Panc1 (cell line): ENCODE measurements at regions not wholly inside any gene's neighbourhood (a gene's known extent, or its start where the extent isn't known, plus 50 kb on each side); places are given as distances from the start of the nearest gene placed in this dataset.

ENCODE experiments used
- ATAC-seq: fragments of 200-7000 bp; cut with Tn5 transposase; 2 replicates; pipeline ENCODE4 v1.9.1; 2020; ENCODE audit warnings: mild to moderate bottlenecking, moderate library complexity
- BruUV-seq: library from RNA; stranded (reverse); fragments of 400-500 nt; replicated peaks from 2 replicates; lab custom pipeline; 2021; lab: Mats Ljungman, UMichigan
- CTCF ChIA-PET: fragments of 300-600 bp; sonication (Branson Sonifier 250); formaldehyde crosslinking; loops from one replicate; lab custom pipeline; 2022; ENCODE audit warnings: antibody characterized with exemption; lab: Charles Lee
- POLR2A ChIA-PET: fragments of 300-600 bp; sonication (Branson Sonifier 250); formaldehyde crosslinking; loops from one replicate; lab custom pipeline; 2022; ENCODE audit warnings: antibody characterized with exemption; lab: Charles Lee
- DNase-seq: peaks from one replicate; pipeline ENCODE4 v3.0.0-alpha.2; 2010; ENCODE audit warnings: low read depth, low spot score
- H3K27ac ChIP-seq: 2 replicates; pipeline ENCODE4 v1.5.1; 2011; ENCODE audit warnings: mild to moderate bottlenecking, low read length, inconsistent platforms
- H3K27me3 ChIP-seq: fragments of 200-500 bp; sonication (Bioruptor generic); 2 replicates; pipeline ENCODE4 v1.6.0; 2014; ENCODE audit warnings: low read length, inconsistent platforms; ENCODE audit not compliant: control insufficient read depth, insufficient read depth
- H3K36me3 ChIP-seq: fragments of 200-500 bp; sonication (Bioruptor generic); 2 replicates; pipeline ENCODE4 v1.5.1; 2014; ENCODE audit warnings: inconsistent platforms, mild to moderate bottlenecking, low read length, moderate library complexity; ENCODE audit not compliant: control insufficient read depth, insufficient read depth
- H3K4me1 ChIP-seq: 2 replicates; pipeline ENCODE4 v1.5.1; 2011; ENCODE audit warnings: inconsistent platforms, mild to moderate bottlenecking, low read length, moderate library complexity; ENCODE audit not compliant: control insufficient read depth, insufficient read depth
- H3K4me3 ChIP-seq, 2 experiments: 2 replicates each; pipeline ENCODE4 v1.5.1; 2011 to 2012; ENCODE audit warnings: low read depth in 2 of 2, low read length in 2 of 2, mild to moderate bottlenecking in 2 of 2, inconsistent platforms in 1 of 2, moderate library complexity in 1 of 2
- H3K9me3 ChIP-seq: fragments of 200-500 bp; sonication (Bioruptor generic); 2 replicates; pipeline ENCODE4 v1.5.1; 2014; ENCODE audit warnings: low read depth, mild to moderate bottlenecking, inconsistent platforms, low read length, moderate library complexity; ENCODE audit not compliant: control insufficient read depth, insufficient read depth
- POLR2AphosphoS5 ChIP-seq: IDR thresholded peaks from 2 replicates; pipeline ENCODE4 v1.6.1; 2012; ENCODE audit warnings: mild to moderate bottlenecking, low read depth, low read length, moderate library complexity
- REST ChIP-seq, 2 experiments: IDR thresholded peaks; 2 replicates each; pipeline ENCODE4 v1.6.1; 2011 to 2012; ENCODE audit warnings: low read depth in 2 of 2, control low read depth in 1 of 2, low read length in 1 of 2, mild to moderate bottlenecking in 1 of 2, moderate library complexity in 1 of 2; ENCODE audit not compliant: insufficient read depth in 1 of 2
- SIN3A ChIP-seq: IDR thresholded peaks from 2 replicates; pipeline ENCODE4 v1.6.1; 2012; ENCODE audit warnings: low read depth, mild to moderate bottlenecking, low read length, moderate library complexity, borderline replicate concordance; ENCODE audit not compliant: insufficient read depth
- TCF7L2 ChIP-seq: IDR thresholded peaks from 2 replicates; pipeline ENCODE4 v1.6.1; 2011; ENCODE audit warnings: mild to moderate bottlenecking, low read depth, low read length, inconsistent platforms
- in situ Hi-C: cut with HindIII; loops from 2 replicates; pipeline ENCODE4 v1.10.0; 2016; ENCODE audit warnings: low sequenced_read_pairs, low pct_unique_long_range_greater_than_20kb
- intact Hi-C: fragments of 100-400 bp; cut with micrococcal nuclease; formaldehyde crosslinking; loops from one replicate; pipeline ENCODE4 v1.10.0; 2022; ENCODE audit not compliant: unreplicated experiment
- TF ChIP-seq, protein P1 (sequence below): fragments of 450-650 bp; IDR thresholded peaks from 2 replicates; pipeline ENCODE4 v1.5.1; 2017; ENCODE audit warnings: mild to moderate bottlenecking

DNA sequence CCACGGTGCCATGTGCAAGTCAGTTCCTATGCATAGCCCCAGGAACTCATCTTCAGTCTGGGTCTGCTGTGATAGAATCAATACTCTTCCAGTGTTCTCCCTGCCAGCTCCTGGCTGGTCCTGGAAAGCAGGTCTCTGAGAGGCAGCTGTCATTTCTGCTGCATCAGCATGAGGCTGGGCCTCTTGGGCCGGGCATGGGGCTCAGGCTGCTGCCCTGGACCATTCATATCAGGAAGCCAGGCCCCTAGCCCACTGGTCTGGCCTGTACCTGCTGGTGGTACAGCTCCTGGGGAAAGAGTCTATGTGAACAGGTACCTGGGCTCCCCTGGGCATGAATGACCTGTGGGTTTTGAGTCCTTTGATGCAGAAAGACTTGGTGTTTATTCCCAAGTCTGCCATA, 173.6 kb upstream of the CSF3R start:
- DNase-seq (no peak), ATAC-seq (no peak)
- in situ Hi-C loops = no loop called here
- no peak for TF ChIP-seq SIN3A
- TF ChIP-seq, protein P1, sequence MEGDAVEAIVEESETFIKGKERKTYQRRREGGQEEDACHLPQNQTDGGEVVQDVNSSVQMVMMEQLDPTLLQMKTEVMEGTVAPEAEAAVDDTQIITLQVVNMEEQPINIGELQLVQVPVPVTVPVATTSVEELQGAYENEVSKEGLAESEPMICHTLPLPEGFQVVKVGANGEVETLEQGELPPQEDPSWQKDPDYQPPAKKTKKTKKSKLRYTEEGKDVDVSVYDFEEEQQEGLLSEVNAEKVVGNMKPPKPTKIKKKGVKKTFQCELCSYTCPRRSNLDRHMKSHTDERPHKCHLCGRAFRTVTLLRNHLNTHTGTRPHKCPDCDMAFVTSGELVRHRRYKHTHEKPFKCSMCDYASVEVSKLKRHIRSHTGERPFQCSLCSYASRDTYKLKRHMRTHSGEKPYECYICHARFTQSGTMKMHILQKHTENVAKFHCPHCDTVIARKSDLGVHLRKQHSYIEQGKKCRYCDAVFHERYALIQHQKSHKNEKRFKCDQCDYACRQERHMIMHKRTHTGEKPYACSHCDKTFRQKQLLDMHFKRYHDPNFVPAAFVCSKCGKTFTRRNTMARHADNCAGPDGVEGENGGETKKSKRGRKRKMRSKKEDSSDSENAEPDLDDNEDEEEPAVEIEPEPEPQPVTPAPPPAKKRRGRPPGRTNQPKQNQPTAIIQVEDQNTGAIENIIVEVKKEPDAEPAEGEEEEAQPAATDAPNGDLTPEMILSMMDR = no peak
- no peak for TF ChIP-seq REST (IDR thresholded peaks at IDR 0.05; ENCODE audit: insufficient read depth in 1 of 2, low read depth in 2 of 2, low read length in 1 of 2)
- no peak for TF ChIP-seq POLR2AphosphoS5
- TF ChIP-seq TCF7L2 = no peak
- peaks cover 9% of the 10 kb centered on the region; the same call in 1 of the 2 replicates for H3K27me3 ChIP-seq
- H3K27ac ChIP-seq = no peak overlapping the region
- no peak overlapping the region for H3K4me3 ChIP-seq
- no peaks in the 10 kb centered on the region for H3K9me3 ChIP-seq
- no peaks in the 10 kb centered on the region for H3K36me3 ChIP-seq
- no peaks in the 10 kb centered on the region for H3K4me1 ChIP-seq
- POLR2A ChIA-PET = interaction anchor here (0.5 kb wide), 1 partner anchor 222 kb away, joined by 3 read pairs; no protein-coding TSS in a partner anchor
- intact Hi-C loops = no loop called here
- CTCF ChIA-PET = no interaction called here
- no TSS peak for BruUV-seq

GRCh38 chr1:36654586-36654985, 171.9 kb upstream of the CSF3R start:
- Histone ChIP-seq H3K4me1 (no peaks in the 10 kb centered on the region), H3K9me3 (no peaks in the 10 kb centered on the region), H3K36me3 (no peaks in the 10 kb centered on the region), H3K4me3 (no peak overlapping the region), H3K27me3 (peaks cover 15% of the 10 kb centered on the region), H3K27ac (no peak overlapping the region)
- ChIA-PET POLR2A (no interaction called here), CTCF (interaction anchor here (0.6 kb wide), 1 partner anchor 843 kb away, joined by 3 read pairs; no protein-coding TSS in a partner anchor)
- no peak for ATAC-seq
- intact Hi-C loops = no loop called here
- TF ChIP-seq REST (IDR thresholded peaks at IDR 0.05; ENCODE audit: insufficient read depth in 1 of 2, low read depth in 2 of 2, low read length in 1 of 2) (no peak), TCF7L2 (no peak), SIN3A (no peak), POLR2AphosphoS5 (no peak)
- TF ChIP-seq, protein P1 = no peak
- no TSS peak for BruUV-seq
- DNase-seq = no peak
- in situ Hi-C loops = no loop called here
